ENCODE measurements at regions not wholly inside any gene's neighbourhood (a gene's known extent, or its start where the extent isn't known, plus 50 kb on each side); places are given as distances from the start of the nearest gene placed in this dataset.

- ChIA-PET CTCF (no interaction called here), POLR2A (no interaction called here)
- H3K4me1 Mint-ChIP-seq (ENCODE audit: low read depth), result no peaks in the 10 kb centered on the region
- H3K4me1 ChIP-seq (ENCODE audit: insufficient read depth, low read length), result no peaks in the 10 kb centered on the region
- TF ChIP-seq CTCF (IDR thresholded peaks at IDR 0.05), result no peak
- H3K27me3 Mint-ChIP-seq, result no peaks in the 10 kb centered on the region
- H3K27ac ChIP-seq (ENCODE audit: low read depth in 1 of 2, low read length in 2 of 2), result no peak overlapping the region
- no peak overlapping the region for H3K4me3 Mint-ChIP-seq
- H3K36me3 ChIP-seq (ENCODE audit: insufficient read depth, low read length), result no peaks in the 10 kb centered on the region
- H3K9me3 ChIP-seq (ENCODE audit: control insufficient read depth in 1 of 2, insufficient read depth in 1 of 2, low read length in 2 of 2), result peaks cover 0 to 5% of the 10 kb centered on the region in 2 experiments
- ATAC-seq (ENCODE audit: poor library complexity) (no peak), DNase-seq (no peak)
- no peak overlapping the region for H3K4me3 ChIP-seq (ENCODE audit: low read length)
- intact Hi-C loops (cut with DNase I, micrococcal nuclease), result no loop called here
- H3K27ac Mint-ChIP-seq, result no peak overlapping the region
- H3K9me3 Mint-ChIP-seq, result no peaks in the 10 kb centered on the region
- no peaks in the 10 kb centered on the region for H3K36me3 Mint-ChIP-seq (ENCODE audit: low read depth)
- no peaks in the 10 kb centered on the region for H3K27me3 ChIP-seq (ENCODE audit: control insufficient read depth in 1 of 2, insufficient read depth in 2 of 2, low read length in 2 of 2)
Measured at GRCh38 chr2:187976986-187977333, 314.7 kb upstream of the GULP1 start.

GRCh38 chr2:187978356-187978755, 313.3 kb upstream of the GULP1 start:
- H3K9me3 Mint-ChIP-seq, result no peaks in the 10 kb centered on the region
- no peaks in the 10 kb centered on the region for H3K27me3 Mint-ChIP-seq
- H3K4me1 Mint-ChIP-seq (ENCODE audit: low read depth), result no peaks in the 10 kb centered on the region
- Histone ChIP-seq H3K9me3 (ENCODE audit: control insufficient read depth in 1 of 2, insufficient read depth in 1 of 2, low read length in 2 of 2) (peaks cover 0 to 3% of the 10 kb centered on the region in 2 experiments), H3K27me3 (ENCODE audit: control insufficient read depth in 1 of 2, insufficient read depth in 2 of 2, low read length in 2 of 2) (no peaks in the 10 kb centered on the region), H3K4me3 (ENCODE audit: low read length) (no peak overlapping the region), H3K4me1 (ENCODE audit: insufficient read depth, low read length) (no peaks in the 10 kb centered on the region), H3K27ac (ENCODE audit: low read depth in 1 of 2, low read length in 2 of 2) (no peak overlapping the region), H3K36me3 (ENCODE audit: insufficient read depth, low read length) (no peaks in the 10 kb centered on the region)
- no peaks in the 10 kb centered on the region for H3K36me3 Mint-ChIP-seq (ENCODE audit: low read depth)
- no peak overlapping the region for H3K4me3 Mint-ChIP-seq
- ChIA-PET CTCF (no interaction called here), POLR2A (no interaction called here)
- H3K27ac Mint-ChIP-seq, result no peak overlapping the region
- no peak for TF ChIP-seq CTCF (IDR thresholded peaks at IDR 0.05)
- DNase-seq (no peak), ATAC-seq (ENCODE audit: poor library complexity) (no peak)
- intact Hi-C loops (cut with DNase I, micrococcal nuclease), result no loop called here

- H3K36me3 Mint-ChIP-seq (ENCODE audit: low read depth), result no peaks in the 10 kb centered on the region
- intact Hi-C loops (cut with DNase I, micrococcal nuclease), result no loop called here
- Histone ChIP-seq H3K4me1 (ENCODE audit: insufficient read depth, low read length) (no peaks in the 10 kb centered on the region), H3K9me3 (ENCODE audit: control insufficient read depth in 1 of 2, insufficient read depth in 1 of 2, low read length in 2 of 2) (no peaks in the 10 kb centered on the region), H3K36me3 (ENCODE audit: insufficient read depth, low read length) (no peaks in the 10 kb centered on the region), H3K27me3 (ENCODE audit: control insufficient read depth in 1 of 2, insufficient read depth in 2 of 2, low read length in 2 of 2) (no peaks in the 10 kb centered on the region), H3K4me3 (ENCODE audit: low read length) (no peak overlapping the region), H3K27ac (ENCODE audit: low read depth in 1 of 2, low read length in 2 of 2) (no peak overlapping the region)
- no peak for ATAC-seq (ENCODE audit: poor library complexity)
- POLR2A ChIA-PET, result no interaction called here
- H3K27me3 Mint-ChIP-seq, result no peaks in the 10 kb centered on the region
- no peak overlapping the region for H3K4me3 Mint-ChIP-seq
- no peaks in the 10 kb centered on the region for H3K9me3 Mint-ChIP-seq
- TF ChIP-seq CTCF (IDR thresholded peaks at IDR 0.05), result no peak
- CTCF ChIA-PET, result no interaction called here
- no peaks in the 10 kb centered on the region for H3K4me1 Mint-ChIP-seq (ENCODE audit: low read depth)
- no peak for DNase-seq
- H3K27ac Mint-ChIP-seq, result no peak overlapping the region
Measured at GRCh38 chr2:187982668-187983067, 309.0 kb upstream of the GULP1 start.

Data from CD4-positive, alpha-beta T cell (primary cell).